NT2/D1 (cell line): ENCODE measurements at regions not wholly inside any gene's neighbourhood (a gene's known extent, or its start where the extent isn't known, plus 50 kb on each side); places are given as distances from the start of the nearest gene placed in this dataset.

Source experiments
- SUZ12 ChIP-seq: IDR thresholded peaks from 2 replicates; pipeline ENCODE4 v1.6.1; 2011; ENCODE audit not compliant: insufficient read length, insufficient read depth; ENCODE audit errors: extremely low read depth
- YY1 ChIP-seq: IDR thresholded peaks from 2 replicates; pipeline ENCODE4 v1.6.1; 2011; ENCODE audit not compliant: insufficient read length, insufficient read depth
- ZNF274 ChIP-seq: IDR thresholded peaks from 2 replicates; pipeline ENCODE4 v1.6.1; 2011; ENCODE audit warnings: mild to moderate bottlenecking, low read depth, low read length

GRCh38 chrY:12253756-12254155 lies 447.3 kb upstream of the USP9Y start:
- TF ChIP-seq ZNF274 (no peak), SUZ12 (no peak), YY1 (no peak)
